ENCODE measurements at regions not wholly inside any gene's neighbourhood (a gene's known extent, or its start where the extent isn't known, plus 50 kb on each side); places are given as distances from the start of the nearest gene placed in this dataset.

DNA sequence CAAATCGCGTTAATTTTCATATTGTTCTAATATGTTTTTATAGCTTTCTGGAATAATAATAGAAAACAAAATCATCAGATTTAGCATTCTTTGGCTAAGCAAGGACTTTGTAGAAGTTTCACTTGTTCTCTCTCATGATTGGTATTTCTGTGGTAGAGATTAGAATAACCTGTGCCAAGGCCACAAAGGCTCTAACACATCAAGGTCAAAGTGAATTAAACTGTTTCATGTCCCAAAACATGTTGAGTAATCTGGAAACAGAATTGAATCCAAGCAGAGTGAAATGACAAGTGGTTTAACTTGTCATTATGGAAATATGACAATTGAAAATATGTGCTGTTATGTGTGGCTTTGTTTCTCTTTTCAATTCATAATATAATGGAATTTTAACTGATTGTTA, 617.4 kb downstream of the CCDC85A start:
- TF ChIP-seq, protein P1, sequence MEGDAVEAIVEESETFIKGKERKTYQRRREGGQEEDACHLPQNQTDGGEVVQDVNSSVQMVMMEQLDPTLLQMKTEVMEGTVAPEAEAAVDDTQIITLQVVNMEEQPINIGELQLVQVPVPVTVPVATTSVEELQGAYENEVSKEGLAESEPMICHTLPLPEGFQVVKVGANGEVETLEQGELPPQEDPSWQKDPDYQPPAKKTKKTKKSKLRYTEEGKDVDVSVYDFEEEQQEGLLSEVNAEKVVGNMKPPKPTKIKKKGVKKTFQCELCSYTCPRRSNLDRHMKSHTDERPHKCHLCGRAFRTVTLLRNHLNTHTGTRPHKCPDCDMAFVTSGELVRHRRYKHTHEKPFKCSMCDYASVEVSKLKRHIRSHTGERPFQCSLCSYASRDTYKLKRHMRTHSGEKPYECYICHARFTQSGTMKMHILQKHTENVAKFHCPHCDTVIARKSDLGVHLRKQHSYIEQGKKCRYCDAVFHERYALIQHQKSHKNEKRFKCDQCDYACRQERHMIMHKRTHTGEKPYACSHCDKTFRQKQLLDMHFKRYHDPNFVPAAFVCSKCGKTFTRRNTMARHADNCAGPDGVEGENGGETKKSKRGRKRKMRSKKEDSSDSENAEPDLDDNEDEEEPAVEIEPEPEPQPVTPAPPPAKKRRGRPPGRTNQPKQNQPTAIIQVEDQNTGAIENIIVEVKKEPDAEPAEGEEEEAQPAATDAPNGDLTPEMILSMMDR (IDR thresholded peaks at IDR 0.05; ENCODE audit: insufficient read depth, low read length, poor library complexity, severe bottlenecking): no peak
- DNase-seq (ENCODE audit: extremely low read depth, insufficient read length): no peak
- H3K27me3 ChIP-seq (replicated peaks; ENCODE audit: control insufficient read depth, insufficient read depth, low read length): no peaks in the 10 kb centered on the region
- no peak overlapping the region for H3K4me3 ChIP-seq (replicated peaks; ENCODE audit: low read depth, low read length)
- no peaks in the 10 kb centered on the region for H3K36me3 ChIP-seq (ENCODE audit: control insufficient read depth, insufficient read depth, low read length)

DNA sequence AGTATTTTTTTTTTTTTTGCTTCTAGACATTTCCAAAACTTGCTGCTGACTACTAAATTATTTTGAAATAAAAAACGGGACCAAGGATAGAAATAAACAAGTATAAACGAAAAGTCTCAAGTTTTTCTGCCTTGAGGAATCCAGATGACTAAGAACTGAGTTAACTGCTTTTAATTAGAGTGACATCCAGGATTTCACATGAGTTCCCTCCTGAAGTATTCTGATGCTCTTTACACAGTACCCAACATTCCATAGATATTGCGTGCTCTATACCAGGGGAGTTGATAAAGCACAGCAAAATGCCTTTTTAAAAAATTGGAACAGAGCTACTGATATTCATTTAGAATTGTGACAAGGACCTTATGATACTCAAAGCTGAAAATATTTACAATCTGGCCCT, 618.0 kb downstream of the CCDC85A start:
- Histone ChIP-seq H3K27me3 (replicated peaks; ENCODE audit: control insufficient read depth, insufficient read depth, low read length) (no peaks in the 10 kb centered on the region), H3K36me3 (ENCODE audit: control insufficient read depth, insufficient read depth, low read length) (no peaks in the 10 kb centered on the region), H3K4me3 (replicated peaks; ENCODE audit: low read depth, low read length) (no peak overlapping the region)
- TF ChIP-seq, protein P1 (IDR thresholded peaks at IDR 0.05; ENCODE audit: insufficient read depth, low read length, poor library complexity, severe bottlenecking): no peak
- no peak for DNase-seq (ENCODE audit: extremely low read depth, insufficient read length)

DNA sequence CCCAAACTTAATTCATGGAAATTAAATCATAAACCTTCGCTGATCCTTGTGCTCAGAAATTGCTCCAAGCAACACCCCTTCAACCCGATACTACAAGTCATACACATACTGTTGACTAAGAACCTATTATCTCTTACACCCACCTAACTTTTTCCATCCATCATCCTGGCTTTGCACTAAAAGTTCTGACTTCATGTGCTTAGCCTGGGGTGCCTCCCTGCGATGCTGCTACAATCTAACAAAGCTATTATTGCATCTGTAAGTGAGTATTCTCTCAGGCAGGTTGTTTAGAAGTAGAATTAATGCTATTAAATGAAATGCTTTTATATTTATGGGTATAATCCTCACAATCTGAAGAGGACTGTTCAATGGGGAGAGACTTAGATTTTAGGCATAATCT, 619.8 kb downstream of the CCDC85A start:
- no peak for DNase-seq (ENCODE audit: extremely low read depth, insufficient read length)
- Histone ChIP-seq H3K4me3 (replicated peaks; ENCODE audit: low read depth, low read length) (no peak overlapping the region), H3K27me3 (replicated peaks; ENCODE audit: control insufficient read depth, insufficient read depth, low read length) (no peaks in the 10 kb centered on the region), H3K36me3 (ENCODE audit: control insufficient read depth, insufficient read depth, low read length) (no peaks in the 10 kb centered on the region)
- TF ChIP-seq, protein P1 (IDR thresholded peaks at IDR 0.05; ENCODE audit: insufficient read depth, low read length, poor library complexity, severe bottlenecking): no peak

DNA sequence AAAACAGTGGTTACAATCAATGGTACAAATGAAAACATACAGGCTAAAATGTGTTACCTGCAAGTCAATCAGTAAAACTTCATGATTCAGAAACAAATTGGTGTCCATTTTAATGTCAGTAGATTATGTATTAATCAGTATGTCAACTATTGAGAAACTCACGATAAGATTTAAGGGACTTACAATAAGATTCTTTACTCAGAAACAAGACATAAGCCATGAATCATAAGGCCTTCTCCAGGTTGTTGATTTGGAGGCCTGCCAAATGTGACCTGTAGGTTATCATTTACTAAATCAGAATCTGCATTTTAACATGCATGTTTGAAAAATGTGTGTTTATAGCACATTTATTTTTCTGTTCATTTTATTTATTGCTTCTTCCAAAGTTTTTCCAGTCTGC, 623.1 kb downstream of the CCDC85A start:
- H3K36me3 ChIP-seq (ENCODE audit: control insufficient read depth, insufficient read depth, low read length): no peaks in the 10 kb centered on the region
- no peak overlapping the region for H3K4me3 ChIP-seq (replicated peaks; ENCODE audit: low read depth, low read length)
- TF ChIP-seq, protein P1 (IDR thresholded peaks at IDR 0.05; ENCODE audit: insufficient read depth, low read length, poor library complexity, severe bottlenecking): no peak
- H3K27me3 ChIP-seq (replicated peaks; ENCODE audit: control insufficient read depth, insufficient read depth, low read length): no peaks in the 10 kb centered on the region
- no peak for DNase-seq (ENCODE audit: extremely low read depth, insufficient read length)

DNA sequence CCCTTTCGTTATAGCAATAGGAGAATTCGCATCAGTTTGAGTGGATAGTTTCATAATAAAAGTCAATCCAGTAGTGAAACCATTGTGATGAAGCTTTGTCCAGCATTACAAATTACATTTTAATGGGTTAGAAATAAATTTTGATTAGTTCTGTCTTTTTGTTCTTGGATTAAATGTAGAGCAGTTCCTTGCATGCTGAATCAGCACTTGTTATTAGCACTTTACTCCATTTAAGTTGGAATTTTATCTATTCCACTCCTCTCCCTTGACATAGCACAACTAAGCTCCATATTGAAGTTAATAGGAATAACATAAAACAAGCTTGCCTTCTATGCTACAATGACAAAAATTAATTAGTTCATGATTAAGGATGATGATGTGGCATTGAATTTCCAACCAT, 624.1 kb downstream of the CCDC85A start:
- H3K4me3 ChIP-seq (replicated peaks; ENCODE audit: low read depth, low read length): no peak overlapping the region
- DNase-seq (ENCODE audit: extremely low read depth, insufficient read length): no peak
- TF ChIP-seq, protein P1 (IDR thresholded peaks at IDR 0.05; ENCODE audit: insufficient read depth, low read length, poor library complexity, severe bottlenecking): no peak

DNA sequence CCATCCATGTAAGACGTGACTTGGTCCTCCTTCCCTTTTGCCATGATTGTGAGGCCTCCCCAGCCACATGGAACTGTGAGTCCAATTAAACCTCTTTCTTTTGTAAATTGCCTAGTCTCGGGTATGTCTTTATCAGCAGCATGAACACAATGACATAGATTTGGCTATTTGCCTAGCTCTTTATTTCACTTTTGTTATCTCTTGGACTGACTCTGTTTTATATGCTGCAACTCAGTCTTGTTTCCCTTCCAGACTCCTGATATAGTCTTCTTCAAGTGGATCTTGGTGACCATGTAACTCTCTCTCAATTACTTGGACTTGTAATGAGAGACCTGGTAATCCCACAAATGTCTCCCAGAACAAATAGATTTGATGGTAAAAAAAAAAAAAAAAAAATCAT, 627.6 kb downstream of the CCDC85A start:
- H3K4me3 ChIP-seq (replicated peaks; ENCODE audit: low read depth, low read length): no peak overlapping the region
- no peak for DNase-seq (ENCODE audit: extremely low read depth, insufficient read length)
- TF ChIP-seq, protein P1 (IDR thresholded peaks at IDR 0.05; ENCODE audit: insufficient read depth, low read length, poor library complexity, severe bottlenecking): no peak
- no peaks in the 10 kb centered on the region for H3K27me3 ChIP-seq (replicated peaks; ENCODE audit: control insufficient read depth, insufficient read depth, low read length)
- H3K36me3 ChIP-seq (ENCODE audit: control insufficient read depth, insufficient read depth, low read length): no peaks in the 10 kb centered on the region

More for the DNA sequence above, 624.1 kb downstream of the CCDC85A start:
- Histone ChIP-seq H3K36me3 (ENCODE audit: control insufficient read depth, insufficient read depth, low read length) (no peaks in the 10 kb centered on the region), H3K27me3 (replicated peaks; ENCODE audit: control insufficient read depth, insufficient read depth, low read length) (no peaks in the 10 kb centered on the region)
